Neuronal stem cell (in vitro differentiated cells): ENCODE measurements at regions not wholly inside any gene's neighbourhood (a gene's known extent, or its start where the extent isn't known, plus 50 kb on each side); places are given as distances from the start of the nearest gene placed in this dataset.
"Not testable (repeated sequence)": the region's sequence is repeated elsewhere in the genome, so short reads cannot be mapped to it uniquely, and the experiment has no call there.

Experiments
- DNase-seq: peaks from one replicate; pipeline ENCODE4 v3.0.0-alpha.2; 2013; ENCODE audit warnings: low spot score
- H2AFZ ChIP-seq: one replicate; pipeline ENCODE4 v1.6.1; 2013; ENCODE audit warnings: mild to moderate bottlenecking, low read length, inconsistent platforms
- H2AK5ac ChIP-seq: 2 replicates; pipeline ENCODE4 v1.6.1; 2013; ENCODE audit warnings: low read depth, mild to moderate bottlenecking, inconsistent platforms, low read length, moderate library complexity, mixed read lengths
- H2BK120ac ChIP-seq: 2 replicates; pipeline ENCODE4 v1.6.1; 2013; ENCODE audit warnings: low read depth, mild to moderate bottlenecking, inconsistent platforms, low read length, moderate library complexity, mixed read lengths
- H2BK12ac ChIP-seq: one replicate; pipeline ENCODE4 v1.6.1; 2013; ENCODE audit warnings: low read length, inconsistent platforms
- H2BK15ac ChIP-seq: 2 replicates; pipeline ENCODE4 v1.6.1; 2013; ENCODE audit warnings: mild to moderate bottlenecking, low read length, inconsistent platforms, mixed read lengths
- H2BK5ac ChIP-seq: one replicate; pipeline ENCODE4 v1.6.1; 2013; ENCODE audit warnings: inconsistent platforms, mild to moderate bottlenecking, low read length, moderate library complexity
- H3K14ac ChIP-seq: one replicate; pipeline ENCODE4 v1.6.1; 2013; ENCODE audit warnings: low read length, inconsistent platforms
- H3K18ac ChIP-seq: 2 replicates; pipeline ENCODE4 v1.6.1; 2013; ENCODE audit warnings: low read length, inconsistent platforms
- H3K23ac ChIP-seq: 2 replicates; pipeline ENCODE4 v1.6.1; 2013; ENCODE audit warnings: low read depth, mild to moderate bottlenecking, mixed read lengths, low read length, inconsistent platforms; ENCODE audit not compliant: poor library complexity
- H3K27ac ChIP-seq: replicated peaks from 3 replicates; pipeline ENCODE4 v1.5.1; 2013; ENCODE audit warnings: low read length, inconsistent platforms
- H3K27me3 ChIP-seq, 3 experiments: 2 replicates each; pipeline ENCODE4 v1.6.1; 2013; ENCODE audit warnings: low read length in 3 of 3, mild to moderate bottlenecking in 2 of 3, inconsistent platforms in 1 of 3, low read depth in 1 of 3, mixed read lengths in 1 of 3, moderate library complexity in 1 of 3; ENCODE audit not compliant: control insufficient read depth in 3 of 3, insufficient read depth in 3 of 3
- H3K36me3 ChIP-seq, 2 donors: replicated peaks in 1 of 2; 2 replicates each; pipeline ENCODE4 v1.6.1; 2013; ENCODE audit warnings: low read length in 2 of 2; ENCODE audit not compliant: control insufficient read depth in 2 of 2, insufficient read depth in 2 of 2
- H3K4ac ChIP-seq: 2 replicates; pipeline ENCODE4 v1.6.1; 2013; ENCODE audit warnings: inconsistent platforms, mild to moderate bottlenecking, low read length, moderate library complexity
- H3K4me1 ChIP-seq, 2 donors: 1 replicate in 1 of 2; 2 replicates in 1 of 2; pipeline ENCODE4 v1.6.1; 2013; ENCODE audit warnings: low read length in 2 of 2, low read depth in 1 of 2; ENCODE audit not compliant: control insufficient read depth in 2 of 2, insufficient read depth in 1 of 2
- H3K4me2 ChIP-seq: one replicate; pipeline ENCODE4 v1.6.1; 2013; ENCODE audit warnings: mild to moderate bottlenecking, low read length, inconsistent platforms; ENCODE audit not compliant: insufficient read depth, poor library complexity, severe bottlenecking
- H3K4me3 ChIP-seq, 2 donors: 2 replicates each; pipeline ENCODE4 v1.5.1; 2013; ENCODE audit warnings: low read length in 2 of 2, mild to moderate bottlenecking in 2 of 2, inconsistent platforms in 1 of 2, moderate library complexity in 1 of 2
- H3K79me1 ChIP-seq: one replicate; pipeline ENCODE4 v1.6.1; 2013; ENCODE audit warnings: low read depth, mild to moderate bottlenecking, inconsistent platforms, low read length, moderate library complexity
- H3K9ac ChIP-seq: one replicate; pipeline ENCODE4 v1.6.1; 2013; ENCODE audit warnings: mild to moderate bottlenecking, low read depth, low read length, inconsistent platforms; ENCODE audit not compliant: poor library complexity
- H3K9me3 ChIP-seq, 2 donors: replicated peaks in 1 of 2; 2 replicates each; pipeline versions ENCODE3 to v1.6.1; 2013; ENCODE audit warnings: low read length in 2 of 2, mild to moderate bottlenecking in 2 of 2, inconsistent platforms in 1 of 2, low read depth in 1 of 2, mixed read lengths in 1 of 2, moderate library complexity in 1 of 2; ENCODE audit not compliant: control insufficient read depth in 2 of 2, insufficient read depth in 1 of 2
- H4K8ac ChIP-seq: one replicate; pipeline ENCODE4 v1.6.1; 2013; ENCODE audit warnings: low read depth, mild to moderate bottlenecking, inconsistent platforms, low read length, moderate library complexity
- H4K91ac ChIP-seq: one replicate; pipeline ENCODE4 v1.6.1; 2013; ENCODE audit warnings: low read length, low read depth, mild to moderate bottlenecking, inconsistent platforms; ENCODE audit not compliant: poor library complexity
- WGBS, 2 donors: extraction: QIAGEN DNeasy Blood & Tissue Kit; methylation state at CpG; one replicate each; pipeline ENCODE4 v1.1.7; 2013; ENCODE audit warnings: missing lambda C conversion rate in 2 of 2, mixed read lengths in 1 of 2; ENCODE audit not compliant: insufficient read length in 2 of 2, insufficient replicate concordance in 1 of 2; ENCODE audit errors: extremely low coverage in 2 of 2; 5-methylcytosine and 5-hydroxymethylcytosine counted together

- not testable (repeated sequence) for H2AFZ ChIP-seq, H3K23ac ChIP-seq, H3K27me3 ChIP-seq, H3K4me3 ChIP-seq, H3K79me1 ChIP-seq, H2AK5ac ChIP-seq, H4K91ac ChIP-seq, H3K36me3 ChIP-seq, H3K4ac ChIP-seq, H2BK12ac ChIP-seq, DNase-seq, H3K9ac ChIP-seq, H2BK120ac ChIP-seq, H3K9me3 ChIP-seq, H3K4me1 ChIP-seq, H3K14ac ChIP-seq, H4K8ac ChIP-seq, H3K18ac ChIP-seq, H2BK5ac ChIP-seq, H3K4me2 ChIP-seq, H3K27ac ChIP-seq, H2BK15ac ChIP-seq
- no CpG with 5 or more reads among the region's 2 CpGs for WGBS, 2 donors
Measured at GRCh38 chr4:34504731-34505130, 1739.6 kb downstream of the ARAP2 start.

- not testable (repeated sequence) for H3K4me1 ChIP-seq, H3K18ac ChIP-seq, H2BK15ac ChIP-seq, H3K4ac ChIP-seq, H2BK120ac ChIP-seq, H3K4me3 ChIP-seq, H3K23ac ChIP-seq, H4K91ac ChIP-seq, H3K9ac ChIP-seq, H3K27ac ChIP-seq, H3K27me3 ChIP-seq, H2AK5ac ChIP-seq, H3K14ac ChIP-seq, H3K36me3 ChIP-seq, H2AFZ ChIP-seq, DNase-seq, H3K4me2 ChIP-seq, H2BK12ac ChIP-seq, H2BK5ac ChIP-seq, H3K79me1 ChIP-seq, H4K8ac ChIP-seq, H3K9me3 ChIP-seq
- no CpG with 5 or more reads among the region's 26 CpGs for WGBS, 2 donors
Measured at GRCh38 chr4:34506511-34507092, 1737.7 kb downstream of the ARAP2 start.

- Histone ChIP-seq H3K18ac (no peak overlapping the region), H3K27ac (no peak overlapping the region), H3K4ac (no peak overlapping the region), H3K27me3 (no peaks in the 10 kb centered on the region), H2BK15ac (no peak overlapping the region), H3K36me3 (no peaks in the 10 kb centered on the region), H4K91ac (no peak overlapping the region), H3K14ac (no peak overlapping the region), H2AFZ (no peak overlapping the region), H2BK5ac (no peak overlapping the region), H3K23ac (no peak overlapping the region), H3K79me1 (no peaks in the 10 kb centered on the region), H2BK120ac (no peak overlapping the region), H3K4me3 (no peak overlapping the region), H3K4me2 (no peak overlapping the region), H2BK12ac (no peak overlapping the region), H4K8ac (no peak overlapping the region), H3K9ac (no peak overlapping the region), H3K4me1 (no peaks in the 10 kb centered on the region), H2AK5ac (no peak overlapping the region), H3K9me3 (peaks cover 0 to 2% of the 10 kb centered on the region in 2 donors)
- DNase-seq = no peak
Measured at GRCh38 chr4:34512616-34513015, 1731.7 kb downstream of the ARAP2 start.

- H3K9me3 ChIP-seq = peaks cover 0 to 2% of the 10 kb centered on the region in 2 donors
- no peak overlapping the region for H2BK120ac ChIP-seq
- H3K27ac ChIP-seq = no peak overlapping the region
- H3K9ac ChIP-seq = no peak overlapping the region
- no peak overlapping the region for H2BK5ac ChIP-seq
- H3K4me3 ChIP-seq = no peak overlapping the region
- no peak overlapping the region for H3K18ac ChIP-seq
- H3K4me2 ChIP-seq = no peak overlapping the region
- H4K8ac ChIP-seq = no peak overlapping the region
- no peak overlapping the region for H3K14ac ChIP-seq
- WGBS, 2 donors = no CpG with 5 or more reads among the region's 3 CpGs
- H3K4ac ChIP-seq = no peak overlapping the region
- no peak overlapping the region for H3K23ac ChIP-seq
- no peak overlapping the region for H2BK15ac ChIP-seq
- no peaks in the 10 kb centered on the region for H3K79me1 ChIP-seq
- H2AK5ac ChIP-seq = no peak overlapping the region
- DNase-seq = no peak
- no peaks in the 10 kb centered on the region for H3K36me3 ChIP-seq
- H3K27me3 ChIP-seq = no peaks in the 10 kb centered on the region
- H2BK12ac ChIP-seq = no peak overlapping the region
- no peak overlapping the region for H2AFZ ChIP-seq
- no peak overlapping the region for H4K91ac ChIP-seq
- H3K4me1 ChIP-seq = no peaks in the 10 kb centered on the region
Measured at GRCh38 chr4:34516524-34516923, 1727.8 kb downstream of the ARAP2 start.
